Activated CD8-positive, alpha-beta memory T cell treated with anti-CD3 and anti-CD28 coated beads for 4 hours (primary cell): ENCODE measurements at regions not wholly inside any gene's neighbourhood (a gene's known extent, or its start where the extent isn't known, plus 50 kb on each side); places are given as distances from the start of the nearest gene placed in this dataset.

Source experiments
- DNase-seq, 2 donors: peaks; one replicate each; pipeline ENCODE4 v3.0.0-alpha.2; 2020; ENCODE audit warnings: low read depth in 2 of 2

- DNase-seq: no peak
Measured at GRCh38 chr11:112511911-112512310, 251.3 kb upstream of the PLET1 start.

- no peak for DNase-seq
Measured at GRCh38 chr11:112513417-112513816, 252.8 kb upstream of the PLET1 start.

GRCh38 chr11:112514011-112514740, 253.5 kb upstream of the PLET1 start:
- no peak for DNase-seq

GRCh38 chr11:112516261-112516660, 255.6 kb upstream of the PLET1 start:
- DNase-seq: no peak

GRCh38 chr11:112516755-112517154, 256.1 kb upstream of the PLET1 start:
- DNase-seq: no peak

GRCh38 chr11:112518371-112518770, 257.7 kb upstream of the PLET1 start:
- no peak for DNase-seq

GRCh38 chr11:112519751-112520150, 259.1 kb upstream of the PLET1 start:
- no peak for DNase-seq

- no peak for DNase-seq
Measured at GRCh38 chr11:112520354-112520753, 259.7 kb upstream of the PLET1 start.

- no peak for DNase-seq
Measured at GRCh38 chr11:112522536-112522935, 261.9 kb upstream of the PLET1 start.

- DNase-seq: no peak
Measured at GRCh38 chr11:112523031-112523430, 262.4 kb upstream of the PLET1 start.

- no peak for DNase-seq
Measured at GRCh38 chr11:112523477-112523876, 262.8 kb upstream of the PLET1 start.

- no peak for DNase-seq
Measured at GRCh38 chr11:112523951-112524350, 263.3 kb upstream of the PLET1 start.

GRCh38 chr11:112524798-112525197, 264.1 kb upstream of the PLET1 start:
- no peak for DNase-seq

GRCh38 chr11:112525270-112525669, 264.6 kb upstream of the PLET1 start:
- DNase-seq: no peak

- no peak for DNase-seq
Measured at GRCh38 chr11:112525844-112526590, 265.4 kb upstream of the PLET1 start.

GRCh38 chr11:112526699-112527416, 266.2 kb upstream of the PLET1 start:
- peak in 1 of 2 donors; percentile 23 for DNase-seq

GRCh38 chr11:112529071-112529470, 268.4 kb upstream of the PLET1 start:
- DNase-seq: no peak

- DNase-seq: no peak
Measured at GRCh38 chr11:112532506-112532905, 271.8 kb upstream of the PLET1 start.

- DNase-seq: no peak
Measured at GRCh38 chr11:112533682-112534081, 273.0 kb upstream of the PLET1 start.

- no peak for DNase-seq
Measured at GRCh38 chr11:112534208-112534607, 273.5 kb upstream of the PLET1 start.

GRCh38 chr11:112537026-112537425, 276.4 kb upstream of the PLET1 start:
- no peak for DNase-seq

- DNase-seq: no peak
Measured at GRCh38 chr11:112537846-112538330, 277.2 kb upstream of the PLET1 start.
